HEK293 (cell line): ENCODE measurements at regions not wholly inside any gene's neighbourhood (a gene's known extent, or its start where the extent isn't known, plus 50 kb on each side); places are given as distances from the start of the nearest gene placed in this dataset.

Experiments
- CTCF ChIA-PET: fragments of 350-600 bp; formaldehyde crosslinking; extraction: SDS; loops from one replicate; lab custom pipeline; 2021; ENCODE audit warnings: antibody characterized with exemption; lab: Yijun Ruan, JAX
- POLR2A ChIA-PET: fragments of 300-600 bp; formaldehyde crosslinking; extraction: SDS; loops from one replicate; lab custom pipeline; 2020; ENCODE audit warnings: antibody characterized with exemption, inconsistent platforms; lab: Yijun Ruan, JAX
- H3K27ac ChIP-seq: fragments of 200-500 bp; sonication (Bioruptor generic); 2 replicates; pipeline ENCODE4 v1.5.1; 2014; ENCODE audit warnings: low read depth, low read length, control low read depth, inconsistent platforms; ENCODE audit errors: extremely low read depth
- H3K36me3 ChIP-seq, 2 experiments: fragments of 200-500 bp in 1 of 2; sonication (Bioruptor generic) in 1 of 2; 1 replicate in 1 of 2; 2 replicates in 1 of 2; pipeline ENCODE4 v1.5.1; 2014 to 2017; ENCODE audit warnings: inconsistent platforms in 2 of 2, low read length in 2 of 2; ENCODE audit not compliant: control insufficient read depth in 2 of 2, insufficient read depth in 1 of 2
- H3K4me1 ChIP-seq: fragments of 200-500 bp; sonication (Bioruptor generic); 2 replicates; pipeline ENCODE4 v1.5.1; 2014; ENCODE audit warnings: mild to moderate bottlenecking, low read length, inconsistent platforms; ENCODE audit not compliant: control insufficient read depth, insufficient read depth
- H3K4me3 ChIP-seq: 2 replicates; pipeline ENCODE4 v1.5.1; 2011; ENCODE audit warnings: low read depth, mild to moderate bottlenecking, control low read depth, low read length, moderate library complexity
- H3K9me3 ChIP-seq: fragments of 200-500 bp; sonication (Bioruptor generic); 2 replicates; pipeline ENCODE4 v1.5.1; 2014; ENCODE audit warnings: low read depth, low read length, inconsistent platforms; ENCODE audit not compliant: control insufficient read depth, insufficient read depth
- GFI1B ChIP-seq: fragments of 450-650 bp; formaldehyde crosslinking; IDR thresholded peaks from 2 replicates; pipeline ENCODE4 v1.5.1; 2016; ENCODE audit warnings: missing biosample characterization, missing genetic modification characterization
- GLI2 ChIP-seq: fragments of 450-650 bp; formaldehyde crosslinking; IDR thresholded peaks from 2 replicates; pipeline ENCODE4; 2017; ENCODE audit warnings: missing biosample characterization, missing genetic modification characterization, low read depth, borderline replicate concordance
- HOXC10 ChIP-seq: sonication (generic); formaldehyde crosslinking; IDR thresholded peaks from 2 replicates; pipeline ENCODE4 v1.8.1; 2023; ENCODE audit warnings: mild to moderate bottlenecking, missing genetic modification reagents
- KLF9 ChIP-seq: fragments of 450-650 bp; formaldehyde crosslinking; IDR thresholded peaks from 2 replicates; pipeline ENCODE4 v1.5.1; 2016; ENCODE audit warnings: missing biosample characterization, missing genetic modification characterization, low read depth
- SP7 ChIP-seq: fragments of 450-650 bp; formaldehyde crosslinking; IDR thresholded peaks from 2 replicates; pipeline ENCODE4 v1.5.1; 2016; ENCODE audit warnings: missing biosample characterization, missing genetic modification characterization
- YY2 ChIP-seq: fragments of 450-650 bp; formaldehyde crosslinking; IDR thresholded peaks from 2 replicates; pipeline ENCODE4 v1.5.1; 2016; ENCODE audit warnings: missing biosample characterization, missing genetic modification characterization
- ZBTB20 ChIP-seq: fragments of 450-650 bp; formaldehyde crosslinking; IDR thresholded peaks from 2 replicates; pipeline ENCODE4 v1.5.1; 2016; ENCODE audit warnings: missing biosample characterization, missing genetic modification characterization
- ZFP3 ChIP-seq: fragments of 450-650 bp; formaldehyde crosslinking; IDR thresholded peaks from 2 replicates; pipeline ENCODE4 v1.5.1; 2016; ENCODE audit warnings: low read depth, missing biosample characterization, missing genetic modification characterization
- ZNF140 ChIP-seq: fragments of 450-650 bp; formaldehyde crosslinking; IDR thresholded peaks from 2 replicates; pipeline ENCODE4 v1.5.1; 2016; ENCODE audit warnings: missing biosample characterization, missing genetic modification characterization
- ZNF23 ChIP-seq: fragments of 450-650 bp; formaldehyde crosslinking; IDR thresholded peaks from 2 replicates; pipeline ENCODE4 v1.5.1; 2016; ENCODE audit warnings: missing biosample characterization, missing genetic modification characterization, borderline replicate concordance
- ZNF350 ChIP-seq: fragments of 450-650 bp; formaldehyde crosslinking; IDR thresholded peaks from 2 replicates; pipeline ENCODE4 v1.5.0; 2017; ENCODE audit warnings: missing biosample characterization, mild to moderate bottlenecking, missing genetic modification characterization
- ZNF366 ChIP-seq: fragments of 450-650 bp; formaldehyde crosslinking; conservative IDR thresholded peaks from 2 replicates; pipeline ENCODE4 v1.5.1; 2016; ENCODE audit warnings: missing biosample characterization, missing genetic modification characterization
- ZNF473 ChIP-seq: fragments of 450-650 bp; formaldehyde crosslinking; IDR thresholded peaks from 2 replicates; pipeline ENCODE4 v1.5.1; 2017; ENCODE audit warnings: missing biosample characterization, missing genetic modification characterization
- ZNF624 ChIP-seq: fragments of 450-650 bp; formaldehyde crosslinking; IDR thresholded peaks from 2 replicates; pipeline ENCODE4 v1.5.1; 2017; ENCODE audit warnings: missing biosample characterization, missing genetic modification characterization
- ZNF626 ChIP-seq: fragments of 450-650 bp; sonication (Bioruptor Pico); formaldehyde crosslinking; IDR thresholded peaks from 2 replicates; pipeline ENCODE4 v1.5.1; 2018; ENCODE audit warnings: missing biosample characterization, missing genetic modification characterization, inconsistent platforms
- ZNF658 ChIP-seq: fragments of 450-650 bp; formaldehyde crosslinking; IDR thresholded peaks from 2 replicates; pipeline ENCODE4; 2016; ENCODE audit warnings: missing biosample characterization, missing genetic modification characterization
- ZNF747 ChIP-seq: fragments of 450-650 bp; formaldehyde crosslinking; IDR thresholded peaks from 2 replicates; pipeline ENCODE4 v1.5.1; 2016; ENCODE audit warnings: missing biosample characterization, missing genetic modification characterization
- TF ChIP-seq, protein P1 (sequence below): fragments of 450-650 bp; formaldehyde crosslinking; IDR thresholded peaks from 2 replicates; pipeline ENCODE4 v1.5.1; 2016; ENCODE audit warnings: missing biosample characterization, missing genetic modification characterization, borderline replicate concordance
- TF ChIP-seq, protein P2 (sequence below): fragments of 450-650 bp; formaldehyde crosslinking; IDR thresholded peaks from 2 replicates; pipeline ENCODE4 v1.5.1; 2016; ENCODE audit warnings: missing biosample characterization, missing genetic modification characterization
- TF ChIP-seq, protein P3 (sequence below): fragments of 450-650 bp; formaldehyde crosslinking; conservative IDR thresholded peaks from 2 replicates; pipeline ENCODE4 v1.5.1; 2016; ENCODE audit warnings: low read depth, missing biosample characterization, missing genetic modification characterization
- TF ChIP-seq, protein P4 (sequence below): fragments of 450-650 bp; formaldehyde crosslinking; IDR thresholded peaks from 2 replicates; pipeline ENCODE4 v1.5.1; 2016; ENCODE audit warnings: missing biosample characterization, missing genetic modification characterization, low read depth
- TF ChIP-seq, protein P5 (sequence below): fragments of 450-650 bp; IDR thresholded peaks from 2 replicates; pipeline ENCODE4 v1.5.1; 2018; ENCODE audit warnings: missing biosample characterization, mild to moderate bottlenecking, missing genetic modification characterization
- TF ChIP-seq, protein P6 (sequence below): fragments of 450-650 bp; formaldehyde crosslinking; IDR thresholded peaks from 2 replicates; pipeline ENCODE4 v1.5.1; 2017; ENCODE audit warnings: missing biosample characterization, mild to moderate bottlenecking, missing genetic modification characterization, moderate library complexity

DNA sequence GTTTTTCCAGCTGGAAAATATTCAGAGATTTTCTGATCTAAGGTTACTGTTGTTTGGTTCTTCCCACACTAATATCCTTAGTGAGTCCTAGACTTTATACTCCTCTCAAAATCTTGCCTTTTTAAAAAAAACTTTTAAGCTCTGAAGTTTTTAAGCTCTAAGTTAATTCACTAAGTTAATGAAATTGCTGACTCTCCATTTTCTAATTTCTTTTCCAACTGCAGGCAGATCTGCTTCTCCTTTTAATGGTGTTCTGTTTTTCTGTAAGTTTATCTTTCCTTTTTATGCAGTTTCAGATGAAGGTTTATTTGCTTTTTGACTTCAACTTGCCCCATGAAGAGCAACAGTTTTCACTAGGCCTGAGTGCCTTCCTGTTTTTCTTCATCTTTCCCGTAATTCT lies 125.8 kb upstream of the ARHGAP42 start:
- H3K4me1 ChIP-seq: no peaks in the 10 kb centered on the region
- POLR2A ChIA-PET: no interaction called here
- no peak overlapping the region for H3K27ac ChIP-seq
- TF ChIP-seq KLF9: no peak
- TF ChIP-seq GFI1B (tag by site-specific recombination): no peak
- no peak for TF ChIP-seq ZBTB20 (tag by site-specific recombination)
- TF ChIP-seq ZNF747 (tag by site-specific recombination): no peak
- TF ChIP-seq ZNF23: no peak
- no peak for TF ChIP-seq ZNF140 (tag by site-specific recombination)
- TF ChIP-seq, protein P1, sequence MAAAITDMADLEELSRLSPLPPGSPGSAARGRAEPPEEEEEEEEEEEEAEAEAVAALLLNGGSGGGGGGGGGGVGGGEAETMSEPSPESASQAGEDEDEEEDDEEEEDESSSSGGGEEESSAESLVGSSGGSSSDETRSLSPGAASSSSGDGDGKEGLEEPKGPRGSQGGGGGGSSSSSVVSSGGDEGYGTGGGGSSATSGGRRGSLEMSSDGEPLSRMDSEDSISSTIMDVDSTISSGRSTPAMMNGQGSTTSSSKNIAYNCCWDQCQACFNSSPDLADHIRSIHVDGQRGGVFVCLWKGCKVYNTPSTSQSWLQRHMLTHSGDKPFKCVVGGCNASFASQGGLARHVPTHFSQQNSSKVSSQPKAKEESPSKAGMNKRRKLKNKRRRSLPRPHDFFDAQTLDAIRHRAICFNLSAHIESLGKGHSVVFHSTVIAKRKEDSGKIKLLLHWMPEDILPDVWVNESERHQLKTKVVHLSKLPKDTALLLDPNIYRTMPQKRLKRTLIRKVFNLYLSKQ (tag by site-specific recombination): no peak
- TF ChIP-seq ZNF658 (tag by site-specific recombination): no peak
- TF ChIP-seq, protein P2, sequence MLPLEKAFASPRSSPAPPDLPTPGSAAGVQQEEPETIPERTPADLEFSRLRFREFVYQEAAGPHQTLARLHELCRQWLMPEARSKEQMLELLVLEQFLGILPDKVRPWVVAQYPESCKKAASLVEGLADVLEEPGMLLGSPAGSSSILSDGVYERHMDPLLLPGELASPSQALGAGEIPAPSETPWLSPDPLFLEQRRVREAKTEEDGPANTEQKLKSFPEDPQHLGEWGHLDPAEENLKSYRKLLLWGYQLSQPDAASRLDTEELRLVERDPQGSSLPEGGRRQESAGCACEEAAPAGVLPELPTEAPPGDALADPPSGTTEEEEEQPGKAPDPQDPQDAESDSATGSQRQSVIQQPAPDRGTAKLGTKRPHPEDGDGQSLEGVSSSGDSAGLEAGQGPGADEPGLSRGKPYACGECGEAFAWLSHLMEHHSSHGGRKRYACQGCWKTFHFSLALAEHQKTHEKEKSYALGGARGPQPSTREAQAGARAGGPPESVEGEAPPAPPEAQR (tag by site-specific recombination): no peak
- H3K36me3 ChIP-seq: no peaks in the 10 kb centered on the region
- no peak overlapping the region for H3K4me3 ChIP-seq
- CTCF ChIA-PET: interaction anchor here (0.5 to 0.7 kb wide), 2 partner anchors 17 to 26 kb away, joined by 3 read pairs; no protein-coding TSS in a partner anchor
- H3K9me3 ChIP-seq: no peaks in the 10 kb centered on the region

DNA sequence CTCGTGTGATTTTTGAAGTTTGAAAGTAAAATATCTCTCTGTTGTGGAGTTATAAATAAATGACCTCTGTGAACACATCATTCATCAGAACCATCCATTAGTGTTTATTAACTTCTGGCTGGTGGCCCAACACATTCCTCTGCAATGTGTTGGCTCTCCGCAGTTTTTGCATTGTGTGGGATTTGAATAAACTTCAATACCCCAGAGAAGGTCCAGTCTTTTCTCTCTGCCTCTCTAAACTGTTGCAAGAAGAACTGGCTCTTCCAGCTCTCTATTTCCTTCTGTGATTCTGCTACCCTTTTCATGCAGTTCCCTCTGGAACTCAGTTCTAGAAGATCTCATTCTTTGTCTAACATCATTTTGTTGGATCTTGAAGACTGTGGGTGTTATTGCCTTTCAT lies 125.0 kb upstream of the ARHGAP42 start:
- no peaks in the 10 kb centered on the region for H3K4me1 ChIP-seq
- no peaks in the 10 kb centered on the region for H3K9me3 ChIP-seq
- no peak overlapping the region for H3K27ac ChIP-seq
- TF ChIP-seq ZNF624 (tag by site-specific recombination) (no peak), HOXC10 (CRISPR knock-in tag) (no peak), YY2 (no peak), ZNF350 (tag by site-specific recombination) (no peak), ZNF626 (tag by site-specific recombination) (no peak), ZNF473 (tag by site-specific recombination) (no peak), GLI2 (tag by site-specific recombination) (no peak), ZNF366 (tag by site-specific recombination) (no peak), ZFP3 (tag by site-specific recombination) (no peak), SP7 (tag by site-specific recombination) (no peak)
- TF ChIP-seq, protein P3, sequence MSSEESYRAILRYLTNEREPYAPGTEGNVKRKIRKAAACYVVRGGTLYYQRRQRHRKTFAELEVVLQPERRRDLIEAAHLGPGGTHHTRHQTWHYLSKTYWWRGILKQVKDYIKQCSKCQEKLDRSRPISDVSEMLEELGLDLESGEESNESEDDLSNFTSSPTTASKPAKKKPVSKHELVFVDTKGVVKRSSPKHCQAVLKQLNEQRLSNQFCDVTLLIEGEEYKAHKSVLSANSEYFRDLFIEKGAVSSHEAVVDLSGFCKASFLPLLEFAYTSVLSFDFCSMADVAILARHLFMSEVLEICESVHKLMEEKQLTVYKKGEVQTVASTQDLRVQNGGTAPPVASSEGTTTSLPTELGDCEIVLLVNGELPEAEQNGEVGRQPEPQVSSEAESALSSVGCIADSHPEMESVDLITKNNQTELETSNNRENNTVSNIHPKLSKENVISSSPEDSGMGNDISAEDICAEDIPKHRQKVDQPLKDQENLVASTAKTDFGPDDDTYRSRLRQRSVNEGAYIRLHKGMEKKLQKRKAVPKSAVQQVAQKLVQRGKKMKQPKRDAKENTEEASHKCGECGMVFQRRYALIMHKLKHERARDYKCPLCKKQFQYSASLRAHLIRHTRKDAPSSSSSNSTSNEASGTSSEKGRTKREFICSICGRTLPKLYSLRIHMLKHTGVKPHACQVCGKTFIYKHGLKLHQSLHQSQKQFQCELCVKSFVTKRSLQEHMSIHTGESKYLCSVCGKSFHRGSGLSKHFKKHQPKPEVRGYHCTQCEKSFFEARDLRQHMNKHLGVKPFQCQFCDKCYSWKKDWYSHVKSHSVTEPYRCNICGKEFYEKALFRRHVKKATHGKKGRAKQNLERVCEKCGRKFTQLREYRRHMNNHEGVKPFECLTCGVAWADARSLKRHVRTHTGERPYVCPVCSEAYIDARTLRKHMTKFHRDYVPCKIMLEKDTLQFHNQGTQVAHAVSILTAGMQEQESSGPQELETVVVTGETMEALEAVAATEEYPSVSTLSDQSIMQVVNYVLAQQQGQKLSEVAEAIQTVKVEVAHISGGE (tag by site-specific recombination): no peak
- TF ChIP-seq, protein P4, sequence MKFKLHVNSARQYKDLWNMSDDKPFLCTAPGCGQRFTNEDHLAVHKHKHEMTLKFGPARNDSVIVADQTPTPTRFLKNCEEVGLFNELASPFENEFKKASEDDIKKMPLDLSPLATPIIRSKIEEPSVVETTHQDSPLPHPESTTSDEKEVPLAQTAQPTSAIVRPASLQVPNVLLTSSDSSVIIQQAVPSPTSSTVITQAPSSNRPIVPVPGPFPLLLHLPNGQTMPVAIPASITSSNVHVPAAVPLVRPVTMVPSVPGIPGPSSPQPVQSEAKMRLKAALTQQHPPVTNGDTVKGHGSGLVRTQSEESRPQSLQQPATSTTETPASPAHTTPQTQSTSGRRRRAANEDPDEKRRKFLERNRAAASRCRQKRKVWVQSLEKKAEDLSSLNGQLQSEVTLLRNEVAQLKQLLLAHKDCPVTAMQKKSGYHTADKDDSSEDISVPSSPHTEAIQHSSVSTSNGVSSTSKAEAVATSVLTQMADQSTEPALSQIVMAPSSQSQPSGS (tag by site-specific recombination): no peak
- TF ChIP-seq, protein P5, sequence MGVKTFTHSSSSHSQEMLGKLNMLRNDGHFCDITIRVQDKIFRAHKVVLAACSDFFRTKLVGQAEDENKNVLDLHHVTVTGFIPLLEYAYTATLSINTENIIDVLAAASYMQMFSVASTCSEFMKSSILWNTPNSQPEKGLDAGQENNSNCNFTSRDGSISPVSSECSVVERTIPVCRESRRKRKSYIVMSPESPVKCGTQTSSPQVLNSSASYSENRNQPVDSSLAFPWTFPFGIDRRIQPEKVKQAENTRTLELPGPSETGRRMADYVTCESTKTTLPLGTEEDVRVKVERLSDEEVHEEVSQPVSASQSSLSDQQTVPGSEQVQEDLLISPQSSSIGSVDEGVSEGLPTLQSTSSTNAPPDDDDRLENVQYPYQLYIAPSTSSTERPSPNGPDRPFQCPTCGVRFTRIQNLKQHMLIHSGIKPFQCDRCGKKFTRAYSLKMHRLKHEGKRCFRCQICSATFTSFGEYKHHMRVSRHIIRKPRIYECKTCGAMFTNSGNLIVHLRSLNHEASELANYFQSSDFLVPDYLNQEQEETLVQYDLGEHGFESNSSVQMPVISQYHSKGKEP (tag by site-specific recombination): no peak
- TF ChIP-seq, protein P6, sequence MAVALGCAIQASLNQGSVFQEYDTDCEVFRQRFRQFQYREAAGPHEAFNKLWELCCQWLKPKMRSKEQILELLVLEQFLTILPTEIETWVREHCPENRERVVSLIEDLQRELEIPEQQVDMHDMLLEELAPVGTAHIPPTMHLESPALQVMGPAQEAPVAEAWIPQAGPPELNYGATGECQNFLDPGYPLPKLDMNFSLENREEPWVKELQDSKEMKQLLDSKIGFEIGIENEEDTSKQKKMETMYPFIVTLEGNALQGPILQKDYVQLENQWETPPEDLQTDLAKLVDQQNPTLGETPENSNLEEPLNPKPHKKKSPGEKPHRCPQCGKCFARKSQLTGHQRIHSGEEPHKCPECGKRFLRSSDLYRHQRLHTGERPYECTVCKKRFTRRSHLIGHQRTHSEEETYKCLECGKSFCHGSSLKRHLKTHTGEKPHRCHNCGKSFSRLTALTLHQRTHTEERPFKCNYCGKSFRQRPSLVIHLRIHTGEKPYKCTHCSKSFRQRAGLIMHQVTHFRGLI (tag by site-specific recombination): no peak
- H3K36me3 ChIP-seq: no peaks in the 10 kb centered on the region
- POLR2A ChIA-PET: no interaction called here
- CTCF ChIA-PET: interaction anchor here (0.5 kb wide), 1 partner anchor 53 kb away, joined by 3 read pairs; no protein-coding TSS in a partner anchor
- H3K4me3 ChIP-seq: no peak overlapping the region
